GM18499 (cell line): ENCODE measurements at regions not wholly inside any gene's neighbourhood (a gene's known extent, or its start where the extent isn't known, plus 50 kb on each side); places are given as distances from the start of the nearest gene placed in this dataset.
"Not testable (repeated sequence)": the region's sequence is repeated elsewhere in the genome, so short reads cannot be mapped to it uniquely, and the experiment has no call there.

Experiments
- ATAC-seq: cut with Tn5 transposase; IDR thresholded peaks from one replicate; pipeline ENCODE4 v1.9.1; 2021; ENCODE audit warnings: moderate number of reproducible peaks; ENCODE audit not compliant: insufficient read depth, unreplicated experiment

- no peak for ATAC-seq
Measured at GRCh38 chr21:23977971-23978370, 1629.3 kb downstream of the MRPL39 start.

- peak; percentile 79 for ATAC-seq
Measured at GRCh38 chr21:23968722-23969647, 1638.3 kb downstream of the MRPL39 start.

- no peak for ATAC-seq
Measured at GRCh38 chr21:23968008-23968407, 1639.3 kb downstream of the MRPL39 start.

GRCh38 chr21:23963454-23963853, 1643.8 kb downstream of the MRPL39 start:
- ATAC-seq = no peak

- no peak for ATAC-seq
Measured at GRCh38 chr21:23960769-23961168, 1646.5 kb downstream of the MRPL39 start.

- ATAC-seq = no peak
Measured at GRCh38 chr21:23955135-23955843, 1652.0 kb downstream of the MRPL39 start.

GRCh38 chr21:23952269-23952668, 1655.0 kb downstream of the MRPL39 start:
- no peak for ATAC-seq

GRCh38 chr21:23951251-23951650, 1656.0 kb downstream of the MRPL39 start:
- no peak for ATAC-seq

- no peak for ATAC-seq
Measured at GRCh38 chr21:23950344-23950743, 1656.9 kb downstream of the MRPL39 start.

GRCh38 chr21:23949493-23949892, 1657.8 kb downstream of the MRPL39 start:
- no peak for ATAC-seq

GRCh38 chr21:23939369-23940065, 1667.8 kb downstream of the MRPL39 start:
- ATAC-seq = no peak

GRCh38 chr21:23936991-23937390, 1670.3 kb downstream of the MRPL39 start:
- ATAC-seq = no peak

GRCh38 chr21:23936224-23936623, 1671.1 kb downstream of the MRPL39 start:
- ATAC-seq = no peak

GRCh38 chr21:23930565-23930964, 1676.7 kb downstream of the MRPL39 start:
- no peak for ATAC-seq

GRCh38 chr21:23926430-23926829, 1680.9 kb downstream of the MRPL39 start:
- ATAC-seq = not testable (repeated sequence)

- ATAC-seq = no peak
Measured at GRCh38 chr21:23921670-23922418, 1685.4 kb downstream of the MRPL39 start.

- ATAC-seq = no peak
Measured at GRCh38 chr21:23900727-23901126, 1706.6 kb downstream of the MRPL39 start.

- no peak for ATAC-seq
Measured at GRCh38 chr21:23899561-23899960, 1707.7 kb downstream of the MRPL39 start.

- ATAC-seq = no peak
Measured at GRCh38 chr21:23890652-23891051, 1716.6 kb downstream of the MRPL39 start.

- ATAC-seq = no peak
Measured at GRCh38 chr21:23887725-23888306, 1719.5 kb downstream of the MRPL39 start.
